Prostate gland (tissue), 2 donors: ENCODE measurements at regions not wholly inside any gene's neighbourhood (a gene's known extent, or its start where the extent isn't known, plus 50 kb on each side); places are given as distances from the start of the nearest gene placed in this dataset.

Experiments
- DNase-seq: peaks from one replicate; pipeline ENCODE4 v3.0.0-alpha.2; 2019; ENCODE audit warnings: low spot score
- H3K27ac ChIP-seq, 2 donors: fragments of 200-600 bp; sonication (generic); 2 replicates each; pipeline ENCODE4 v1.5.1; 2017 to 2019
- H3K27me3 ChIP-seq: fragments of 200-600 bp; sonication (generic); replicated peaks from 2 replicates; pipeline ENCODE4 v1.5.1; 2019; ENCODE audit not compliant: insufficient read depth
- H3K36me3 ChIP-seq, 2 donors: fragments of 200-600 bp; sonication (generic); 1 replicate in 1 of 2; 2 replicates in 1 of 2; pipeline versions ENCODE4 v1.5.1 to v1.8.1; 2017 to 2019
- H3K4me1 ChIP-seq: fragments of 200-600 bp; sonication (generic); replicated peaks from 2 replicates; pipeline ENCODE4 v1.5.1; 2019
- H3K4me3 ChIP-seq, 2 donors: fragments of 200-600 bp; sonication (generic); 2 replicates each; pipeline ENCODE4 v1.5.1; 2017 to 2019
- H3K9me3 ChIP-seq: fragments of 200-600 bp; sonication (generic); 2 replicates; pipeline ENCODE4 v1.5.1; 2017
- POLR2A ChIP-seq: fragments of 450-650 bp; IDR thresholded peaks from one replicate; pipeline ENCODE4 v1.6.1; 2016; ENCODE audit warnings: antibody characterized with exemption, mild to moderate bottlenecking
- POLR2AphosphoS5 ChIP-seq: sonication (generic); formaldehyde crosslinking; IDR thresholded peaks from one replicate; pipeline ENCODE4 v1.6.1; 2017; ENCODE audit warnings: antibody characterized with exemption
- WGBS: methylation state at CpG from one replicate; pipeline ENCODE4 v1.1.5; 2018; 5-methylcytosine and 5-hydroxymethylcytosine counted together
- intact Hi-C: fragments of 100-400 bp; cut with DNase I; formaldehyde crosslinking; loops from one replicate; pipeline ENCODE4 v1.14.2; 2022
- TF ChIP-seq, protein P1 (sequence below), 4 experiments: fragments of 200-600 bp in 2 of 4; fragments of 450-650 bp in 2 of 4; sonication (generic) in 2 of 4; IDR thresholded peaks; 1 replicate in 3 of 4; 2 replicates in 1 of 4; pipeline ENCODE4 v1.5.1; 2016 to 2019; ENCODE audit warnings: antibody characterized with exemption in 4 of 4, mild to moderate bottlenecking in 2 of 4, moderate library complexity in 2 of 4

DNA sequence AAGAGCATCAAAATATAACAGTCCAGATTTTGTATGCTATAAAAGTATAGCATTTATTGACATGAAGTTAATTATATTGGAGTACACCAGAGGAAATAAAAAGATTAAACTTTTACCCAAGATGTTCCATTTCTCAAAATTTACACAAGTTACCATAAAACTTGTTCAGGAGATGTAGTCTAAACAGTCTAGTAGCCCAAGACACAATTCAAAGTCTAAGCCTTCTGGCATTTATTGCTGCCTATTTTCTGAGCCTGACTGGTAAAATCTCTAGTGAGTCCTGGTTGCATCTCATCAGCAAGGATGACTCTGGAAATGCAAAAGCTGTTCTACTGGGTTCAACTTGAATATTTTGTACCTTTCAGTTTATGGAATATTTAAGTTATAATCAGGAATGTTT, 468.7 kb downstream of the PDCD6IP start:
- H3K9me3 ChIP-seq: no peaks in the 10 kb centered on the region
- no peaks in the 10 kb centered on the region for H3K36me3 ChIP-seq
- H3K4me3 ChIP-seq: no peak overlapping the region
- no peak for DNase-seq
- no peaks in the 10 kb centered on the region for H3K4me1 ChIP-seq
- intact Hi-C loops: no loop called here
- H3K27ac ChIP-seq: no peak overlapping the region
- H3K27me3 ChIP-seq: no peaks in the 10 kb centered on the region
- TF ChIP-seq POLR2AphosphoS5 (no peak), POLR2A (no peak)
- TF ChIP-seq, protein P1, sequence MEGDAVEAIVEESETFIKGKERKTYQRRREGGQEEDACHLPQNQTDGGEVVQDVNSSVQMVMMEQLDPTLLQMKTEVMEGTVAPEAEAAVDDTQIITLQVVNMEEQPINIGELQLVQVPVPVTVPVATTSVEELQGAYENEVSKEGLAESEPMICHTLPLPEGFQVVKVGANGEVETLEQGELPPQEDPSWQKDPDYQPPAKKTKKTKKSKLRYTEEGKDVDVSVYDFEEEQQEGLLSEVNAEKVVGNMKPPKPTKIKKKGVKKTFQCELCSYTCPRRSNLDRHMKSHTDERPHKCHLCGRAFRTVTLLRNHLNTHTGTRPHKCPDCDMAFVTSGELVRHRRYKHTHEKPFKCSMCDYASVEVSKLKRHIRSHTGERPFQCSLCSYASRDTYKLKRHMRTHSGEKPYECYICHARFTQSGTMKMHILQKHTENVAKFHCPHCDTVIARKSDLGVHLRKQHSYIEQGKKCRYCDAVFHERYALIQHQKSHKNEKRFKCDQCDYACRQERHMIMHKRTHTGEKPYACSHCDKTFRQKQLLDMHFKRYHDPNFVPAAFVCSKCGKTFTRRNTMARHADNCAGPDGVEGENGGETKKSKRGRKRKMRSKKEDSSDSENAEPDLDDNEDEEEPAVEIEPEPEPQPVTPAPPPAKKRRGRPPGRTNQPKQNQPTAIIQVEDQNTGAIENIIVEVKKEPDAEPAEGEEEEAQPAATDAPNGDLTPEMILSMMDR (IDR thresholded peaks at IDR 0.05): no peak

DNA sequence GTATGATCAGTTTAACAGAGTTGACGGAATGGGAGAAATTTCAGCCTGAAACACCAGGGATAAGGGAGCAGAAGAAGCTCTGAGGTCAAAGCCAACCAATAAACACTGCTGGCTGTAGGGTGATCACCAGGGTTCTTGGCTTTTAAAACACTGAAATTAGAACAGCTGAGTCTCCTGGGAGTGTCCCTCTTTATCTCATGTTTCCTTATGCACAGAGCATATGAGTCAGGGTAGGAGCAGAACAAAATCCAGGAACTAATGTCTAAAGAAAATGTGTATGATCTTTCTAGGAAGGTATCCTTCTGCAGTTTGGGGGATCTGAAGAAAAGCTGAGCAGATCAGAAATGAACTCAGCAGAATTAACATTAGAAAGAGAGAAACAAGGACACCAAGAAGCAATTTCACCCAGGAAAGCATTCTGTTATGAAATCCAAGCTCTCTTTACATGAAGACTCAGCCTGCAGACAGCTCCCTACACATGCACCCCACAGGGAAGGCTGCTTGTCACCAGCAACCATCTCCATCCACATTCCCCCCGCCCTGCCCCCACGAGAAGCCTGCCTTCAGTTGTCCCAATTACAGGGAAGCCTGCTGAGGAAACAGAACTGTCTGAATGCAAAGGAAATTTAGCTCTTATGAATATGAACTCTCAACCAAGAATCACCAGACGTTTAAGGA, 469.7 kb downstream of the PDCD6IP start:
- 95% methylated on average over 4 of the region's 4 CpGs for WGBS

DNA sequence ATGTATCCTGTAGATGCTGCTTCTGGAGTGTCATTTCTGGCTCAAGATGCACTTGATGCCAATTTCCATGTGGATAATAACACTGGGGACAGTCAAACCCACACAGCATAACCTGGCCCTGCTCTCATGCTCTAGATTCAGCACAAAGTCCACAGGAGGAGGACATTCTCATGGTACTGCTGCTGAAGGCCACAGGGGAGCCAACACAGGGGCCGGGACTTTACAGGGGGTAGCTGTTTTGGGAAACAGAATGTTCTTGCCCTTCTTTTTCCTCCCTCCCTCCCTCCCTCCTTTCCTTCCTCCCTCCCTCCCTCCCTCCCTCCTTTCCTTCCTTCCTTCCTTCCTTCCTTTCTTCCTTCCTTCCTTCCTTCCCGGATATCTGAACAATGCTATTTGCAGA, 477.4 kb downstream of the PDCD6IP start:
- Histone ChIP-seq H3K36me3 (no peaks in the 10 kb centered on the region), H3K9me3 (no peaks in the 10 kb centered on the region), H3K4me1 (no peaks in the 10 kb centered on the region), H3K27me3 (no peaks in the 10 kb centered on the region), H3K4me3 (no peak overlapping the region), H3K27ac (no peak overlapping the region)
- intact Hi-C loops: no loop called here
- no peak for TF ChIP-seq POLR2AphosphoS5
- TF ChIP-seq, protein P1 (IDR thresholded peaks at IDR 0.05): no peak
- no peak for TF ChIP-seq POLR2A
- DNase-seq: no peak
- 72% methylated on average over 2 of the region's 2 CpGs for WGBS

More for the DNA sequence above, 469.7 kb downstream of the PDCD6IP start:
- no peak for DNase-seq
- H3K36me3 ChIP-seq: no peaks in the 10 kb centered on the region
- no peak overlapping the region for H3K4me3 ChIP-seq
- H3K9me3 ChIP-seq: no peaks in the 10 kb centered on the region
- no peaks in the 10 kb centered on the region for H3K27me3 ChIP-seq
- TF ChIP-seq POLR2A (no peak), POLR2AphosphoS5 (no peak)
- TF ChIP-seq, protein P1 (IDR thresholded peaks at IDR 0.05): no peak
- intact Hi-C loops: no loop called here
- no peaks in the 10 kb centered on the region for H3K4me1 ChIP-seq
- H3K27ac ChIP-seq: no peak overlapping the region

- H3K36me3 ChIP-seq: no peaks in the 10 kb centered on the region
- no peak for DNase-seq
- intact Hi-C loops: no loop called here
- H3K9me3 ChIP-seq: no peaks in the 10 kb centered on the region
- no peak for TF ChIP-seq POLR2A
- TF ChIP-seq POLR2AphosphoS5: no peak
- TF ChIP-seq, protein P1 (IDR thresholded peaks at IDR 0.05): no peak
- H3K4me3 ChIP-seq: no peak overlapping the region
- H3K4me1 ChIP-seq: no peaks in the 10 kb centered on the region
- H3K27ac ChIP-seq: no peak overlapping the region
- H3K27me3 ChIP-seq: no peaks in the 10 kb centered on the region
Measured at GRCh38 chr3:34276342-34276741, 477.9 kb downstream of the PDCD6IP start.

DNA sequence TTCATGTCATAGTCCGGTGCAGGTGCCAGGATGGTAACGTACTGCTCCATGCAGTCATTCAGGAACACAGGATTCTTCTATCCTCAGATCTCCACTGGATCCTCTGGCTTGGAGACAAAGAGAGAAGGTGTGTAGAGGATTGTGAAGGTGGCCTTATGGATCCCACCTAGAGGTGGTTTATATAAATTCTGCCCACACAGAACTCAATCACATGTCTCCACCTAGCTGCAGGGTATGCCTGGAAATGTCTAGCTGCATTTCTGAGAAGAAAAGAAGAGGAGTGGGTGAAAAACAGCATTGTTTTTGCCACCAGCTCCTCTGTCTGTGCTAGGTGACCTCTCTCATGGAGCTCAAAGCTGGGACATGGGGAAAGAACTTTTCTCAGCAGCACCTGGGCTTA, 478.7 kb downstream of the PDCD6IP start:
- Histone ChIP-seq H3K27ac (no peak overlapping the region), H3K4me1 (no peaks in the 10 kb centered on the region), H3K9me3 (no peaks in the 10 kb centered on the region), H3K4me3 (no peak overlapping the region), H3K27me3 (no peaks in the 10 kb centered on the region), H3K36me3 (no peaks in the 10 kb centered on the region)
- DNase-seq: no peak
- WGBS: 50% methylated on average over 2 of the region's 2 CpGs
- intact Hi-C loops: no loop called here
- no peak for TF ChIP-seq POLR2AphosphoS5
- TF ChIP-seq POLR2A: no peak
- TF ChIP-seq, protein P1 (IDR thresholded peaks at IDR 0.05): no peak
